IMR-90 (cell line): ENCODE measurements at regions not wholly inside any gene's neighbourhood (a gene's known extent, or its start where the extent isn't known, plus 50 kb on each side); places are given as distances from the start of the nearest gene placed in this dataset.
A peak's percentile ranks its signal among the peaks of the same experiment; 100 is the strongest.

Experiments
- ATAC-seq: fragments of 200-7000 bp; cut with Tn5 transposase; 2 replicates; pipeline ENCODE4 v1.9.1; 2020; ENCODE audit warnings: low read depth, mild to moderate bottlenecking, moderate library complexity
- BruUV-seq: library from RNA; stranded (reverse); fragments of 400-500 nt; replicated peaks from 2 replicates; lab custom pipeline; 2021; lab: Mats Ljungman, UMichigan
- CTCF ChIA-PET: fragments of 300-600 bp; formaldehyde crosslinking; extraction: SDS; loops from one replicate; lab custom pipeline; 2021; ENCODE audit warnings: antibody characterized with exemption; lab: Yijun Ruan, JAX
- POLR2A ChIA-PET: fragments of 300-600 bp; sonication (Branson Sonifier 250); formaldehyde crosslinking; loops from one replicate; lab custom pipeline; 2022; ENCODE audit warnings: antibody characterized with exemption; ENCODE audit not compliant: unreplicated experiment; lab: Charles Lee
- DNase-seq: peaks from one replicate; pipeline ENCODE4 v3.0.0; 2013
- H2AFZ ChIP-seq: replicated peaks from 2 replicates; pipeline ENCODE3; 2013; ENCODE audit warnings: low read length, mild to moderate bottlenecking; ENCODE audit not compliant: poor library complexity
- H2AK5ac ChIP-seq: 2 replicates; pipeline ENCODE4 v1.6.1; 2013; ENCODE audit warnings: low read depth, low read length, inconsistent platforms
- H2AK9ac ChIP-seq: replicated peaks from 2 replicates; pipeline ENCODE3; 2013; ENCODE audit warnings: mild to moderate bottlenecking, low read depth, low read length, moderate library complexity; ENCODE audit not compliant: poor library complexity
- H2BK120ac ChIP-seq: 2 replicates; pipeline ENCODE4 v1.6.1; 2013; ENCODE audit warnings: low read depth, low read length, inconsistent platforms
- H2BK15ac ChIP-seq: 3 replicates; pipeline ENCODE4 v1.6.1; 2013; ENCODE audit warnings: low read depth, low read length, inconsistent platforms
- H2BK20ac ChIP-seq: 2 replicates; pipeline ENCODE4 v1.6.1; 2013; ENCODE audit warnings: low read depth, mild to moderate bottlenecking, inconsistent platforms, low read length, moderate library complexity
- H2BK5ac ChIP-seq: 2 replicates; pipeline ENCODE4 v1.6.1; 2013; ENCODE audit warnings: mild to moderate bottlenecking, low read depth, low read length, inconsistent platforms; ENCODE audit not compliant: poor library complexity, severe bottlenecking
- H3K14ac ChIP-seq: replicated peaks from 2 replicates; pipeline ENCODE4 v1.6.1; 2013; ENCODE audit warnings: low read depth, low read length, inconsistent platforms
- H3K18ac ChIP-seq: 2 replicates; pipeline ENCODE4 v1.6.1; 2013; ENCODE audit warnings: low read depth, low read length, control low read depth
- H3K23ac ChIP-seq: 2 replicates; pipeline ENCODE4 v1.6.1; 2013; ENCODE audit warnings: low read depth, low read length, inconsistent platforms
- H3K27ac ChIP-seq: 2 replicates; pipeline ENCODE4 v1.5.1; 2013; ENCODE audit warnings: mild to moderate bottlenecking, control low read depth, low read length; ENCODE audit not compliant: insufficient read depth
- H3K27me3 ChIP-seq: 2 replicates; pipeline ENCODE4 v1.6.1; 2013; ENCODE audit warnings: low read length; ENCODE audit not compliant: control insufficient read depth, insufficient read depth
- H3K36me3 ChIP-seq: 2 replicates; pipeline ENCODE4 v1.6.1; 2013; ENCODE audit warnings: low read length, mixed read lengths; ENCODE audit not compliant: control insufficient read depth, insufficient read depth
- H3K4ac ChIP-seq: 2 replicates; pipeline ENCODE4 v1.6.1; 2013; ENCODE audit warnings: low read depth, low read length, inconsistent platforms
- H3K4me1 ChIP-seq: 2 replicates; pipeline ENCODE4 v1.6.1; 2013; ENCODE audit warnings: low read length, mixed read lengths; ENCODE audit not compliant: control insufficient read depth, insufficient read depth
- H3K4me2 ChIP-seq: 2 replicates; pipeline ENCODE4 v1.6.1; 2013; ENCODE audit warnings: low read depth, mild to moderate bottlenecking, control low read depth, low read length, moderate library complexity
- H3K4me3 ChIP-seq: 2 replicates; pipeline ENCODE4 v1.5.1; 2013; ENCODE audit warnings: low read depth, mild to moderate bottlenecking, control low read depth, low read length, moderate library complexity; ENCODE audit not compliant: insufficient read depth
- H3K56ac ChIP-seq: 2 replicates; pipeline ENCODE4 v1.6.1; 2013; ENCODE audit warnings: low read length, inconsistent platforms; ENCODE audit not compliant: insufficient read depth; ENCODE audit errors: extremely low read depth
- H3K79me1 ChIP-seq, 2 experiments: 2 replicates each; pipeline ENCODE4 v1.6.1; 2013; ENCODE audit warnings: low read length in 2 of 2, inconsistent platforms in 1 of 2, low read depth in 1 of 2
- H3K9ac ChIP-seq: 2 replicates; pipeline ENCODE4 v1.6.1; 2013; ENCODE audit warnings: low read depth, low read length, control low read depth
- H3K9me1 ChIP-seq: 2 replicates; pipeline ENCODE4 v1.6.1; 2013; ENCODE audit warnings: low read length, inconsistent platforms; ENCODE audit not compliant: insufficient read depth
- H3K9me3 ChIP-seq: 2 replicates; pipeline ENCODE4 v1.6.1; 2013; ENCODE audit warnings: low read length; ENCODE audit not compliant: control insufficient read depth, insufficient read depth
- H4K20me1 ChIP-seq: 2 replicates; pipeline ENCODE4 v1.6.1; 2013; ENCODE audit warnings: low read length, inconsistent platforms; ENCODE audit not compliant: insufficient read depth
- H4K5ac ChIP-seq: 2 replicates; pipeline ENCODE4 v1.6.1; 2013; ENCODE audit warnings: mild to moderate bottlenecking, low read depth, low read length, control low read depth
- H4K8ac ChIP-seq, 2 experiments: 2 replicates each; pipeline ENCODE4 v1.6.1; 2013; ENCODE audit warnings: low read depth in 2 of 2, low read length in 2 of 2, control low read depth in 1 of 2, inconsistent platforms in 1 of 2
- H4K91ac ChIP-seq: 2 replicates; pipeline ENCODE4 v1.6.1; 2013; ENCODE audit warnings: low read depth, low read length, inconsistent platforms; ENCODE audit not compliant: insufficient read depth
- CEBPB ChIP-seq: IDR thresholded peaks from 2 replicates; pipeline ENCODE4 v1.6.1; 2012; ENCODE audit warnings: low read depth, low read length, improper control_type of control experiment
- WGBS, 2 experiments: methylation state at CpG; one replicate each; pipeline versions ENCODE4 v1.1.5 to v1.1.7; 2013; ENCODE audit warnings: missing lambda C conversion rate in 2 of 2; ENCODE audit not compliant: insufficient read length in 1 of 2; ENCODE audit errors: extremely low coverage in 2 of 2; 5-methylcytosine and 5-hydroxymethylcytosine counted together
- dilution Hi-C: fragments of 300-500 bp; cut with HindIII; formaldehyde crosslinking; loops from one replicate; pipeline ENCODE4 v1.14.3; 2018; ENCODE audit warnings: low sequenced_read_pairs; ENCODE audit not compliant: unreplicated experiment
- in situ Hi-C: fragments of 300-500 bp; cut with MboI; formaldehyde crosslinking; loops from 3 replicates; pipeline ENCODE4 v1.14.3; 2019; ENCODE audit warnings: low sequenced_read_pairs, inconsistent platforms, mixed read lengths
- intact Hi-C: fragments of 100-400 bp; cut with micrococcal nuclease; formaldehyde crosslinking; loops from 2 replicates; pipeline ENCODE4 v1.10.0; 2022

DNA sequence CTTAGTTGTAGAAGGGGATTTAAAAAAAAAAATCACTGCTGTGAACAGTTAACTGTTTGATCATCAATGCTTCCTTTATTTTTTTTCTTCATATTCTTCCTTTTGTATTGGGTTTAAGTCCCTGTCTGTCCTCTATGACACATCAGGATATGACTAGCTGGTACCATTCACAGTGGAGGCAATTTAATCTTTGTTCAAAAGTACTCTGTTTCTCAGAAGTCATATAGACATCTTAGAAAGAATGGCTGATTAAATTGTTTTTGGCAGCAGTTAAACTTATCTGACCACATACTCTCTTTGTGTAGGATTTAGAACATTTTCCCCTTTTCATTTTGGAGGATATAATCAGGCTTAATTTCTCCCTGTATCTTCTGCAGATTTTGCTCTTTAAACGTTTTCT lies 807.8 kb upstream of the CDH2 start:
- Histone ChIP-seq H2AK5ac (no peak overlapping the region), H3K9ac (no peak overlapping the region), H2AFZ (no peak overlapping the region), H3K4ac (no peak overlapping the region), H3K18ac (no peak overlapping the region), H2BK5ac (no peak overlapping the region), H4K8ac (no peak overlapping the region), H3K4me2 (no peak overlapping the region), H3K9me3 (no peaks in the 10 kb centered on the region), H4K91ac (no peak overlapping the region), H3K27me3 (no peaks in the 10 kb centered on the region), H4K5ac (no peak overlapping the region), H3K4me3 (no peak overlapping the region), H3K36me3 (no peaks in the 10 kb centered on the region), H3K27ac (no peak overlapping the region), H2BK120ac (no peak overlapping the region), H3K79me1 (no peaks in the 10 kb centered on the region), H2AK9ac (no peak overlapping the region), H4K20me1 (no peaks in the 10 kb centered on the region), H3K14ac (no peak overlapping the region), H2BK15ac (no peak overlapping the region), H3K23ac (no peak overlapping the region), H3K56ac (no peak overlapping the region), H2BK20ac (no peak overlapping the region), H3K4me1 (no peaks in the 10 kb centered on the region), H3K9me1 (no peaks in the 10 kb centered on the region)
- DNase-seq (peak; percentile 33), ATAC-seq (no peak)
- WGBS, 2 experiments: no CpG with 5 or more reads among the region's 1 CpG
- in situ Hi-C loops (no loop called here), dilution Hi-C loops (no loop called here), intact Hi-C loops (no loop called here)
- CTCF ChIA-PET: interaction anchor here (1.3 kb wide), 1 partner anchor 10 kb away, joined by 3 read pairs; no protein-coding TSS in a partner anchor
- no peak for TF ChIP-seq CEBPB
- no TSS peak for BruUV-seq
- POLR2A ChIA-PET: no interaction called here
